HG03460 (cell line): ENCODE measurements at regions not wholly inside any gene's neighbourhood (a gene's known extent, or its start where the extent isn't known, plus 50 kb on each side); places are given as distances from the start of the nearest gene placed in this dataset.

Experiments used
- ATAC-seq: cut with Tn5 transposase; IDR thresholded peaks from one replicate; pipeline ENCODE4 v1.9.1; 2021; ENCODE audit not compliant: unreplicated experiment

DNA sequence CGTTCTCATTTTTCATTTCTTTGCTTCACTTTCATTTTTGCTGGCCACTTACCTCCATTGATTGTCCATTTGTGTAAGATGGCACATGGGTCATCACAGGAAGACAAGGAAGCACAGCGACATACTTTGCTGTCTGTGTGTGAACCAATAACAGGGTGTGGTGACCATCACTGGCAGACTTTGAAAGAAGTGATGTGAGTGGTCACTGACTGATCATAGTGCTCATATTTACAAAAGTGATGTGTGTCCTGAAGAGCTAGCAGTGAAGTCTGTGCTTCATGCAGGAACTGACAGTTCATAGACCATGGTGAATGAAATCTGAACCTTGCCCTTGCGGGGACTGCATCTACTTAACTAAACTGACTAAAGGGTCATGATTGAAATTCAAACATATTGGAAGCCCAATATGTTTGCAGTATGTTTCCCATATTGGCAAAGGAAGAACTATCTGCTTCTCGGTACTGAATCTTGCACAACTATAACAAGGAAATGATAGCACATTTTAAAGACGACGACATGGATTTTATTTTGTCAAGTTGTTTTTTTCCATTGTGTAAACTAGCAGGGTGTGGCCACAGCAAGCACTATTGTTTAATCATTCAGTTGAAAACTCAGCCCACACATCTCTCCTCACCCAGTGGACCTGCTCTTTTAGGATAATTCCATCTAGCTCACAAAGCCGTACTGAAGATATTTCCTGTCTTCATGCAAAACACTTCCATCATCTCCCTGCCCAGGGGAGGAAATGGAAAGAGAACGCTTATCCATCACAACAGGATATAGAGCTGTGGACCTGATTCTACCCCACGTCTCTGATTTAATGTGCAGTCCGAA is 232.0 kb upstream of the ANKRD55 start:
- ATAC-seq, result no peak

DNA sequence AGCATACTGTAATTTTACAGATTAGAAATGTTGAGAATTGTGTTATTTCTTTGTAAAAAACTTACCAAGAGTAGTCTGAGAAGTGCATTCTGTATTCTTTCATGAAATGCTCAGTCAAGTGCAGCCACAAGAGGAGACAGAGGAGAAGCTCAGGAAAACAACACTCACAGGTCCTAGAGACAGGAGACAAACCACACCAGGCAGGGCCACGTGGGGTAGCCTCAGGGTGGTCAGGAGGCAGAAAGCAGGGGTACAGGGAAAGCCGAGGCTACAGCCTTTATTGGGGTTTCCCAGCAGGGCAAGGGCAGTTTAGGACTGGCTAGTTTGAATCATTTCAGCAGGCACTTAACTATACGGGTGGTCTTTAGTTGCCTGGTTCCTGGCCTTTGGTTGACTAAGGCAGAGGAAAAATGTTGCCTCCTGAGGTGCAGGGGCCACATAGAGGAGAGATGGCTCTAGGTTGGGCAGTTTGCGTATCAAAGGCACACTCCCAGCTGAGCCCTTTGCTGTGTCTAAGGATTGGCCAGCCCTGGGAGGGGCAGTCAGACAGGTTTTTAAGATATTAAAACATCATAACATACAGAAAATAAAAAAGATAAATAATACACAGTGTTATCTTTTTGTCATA is 230.9 kb upstream of the ANKRD55 start:
- ATAC-seq, result no peak

DNA sequence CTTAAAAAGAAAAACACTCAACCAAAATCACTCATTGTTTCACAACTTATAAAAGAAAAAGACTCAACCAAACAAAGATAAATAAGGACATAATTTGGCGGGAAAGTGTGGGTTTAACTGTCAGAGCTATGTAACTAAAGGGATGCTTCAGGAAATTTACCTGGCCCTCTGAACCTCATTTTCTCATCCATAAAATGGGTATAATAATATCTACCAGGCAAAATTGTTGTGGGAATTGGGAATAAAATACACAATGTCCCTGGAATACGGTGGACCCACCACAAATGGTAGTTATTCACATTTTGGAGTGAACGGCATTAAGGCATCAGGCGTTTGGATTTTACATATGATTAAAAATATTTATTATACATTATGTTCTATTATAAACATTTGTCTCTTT is 228.5 kb upstream of the ANKRD55 start:
- no peak for ATAC-seq

DNA sequence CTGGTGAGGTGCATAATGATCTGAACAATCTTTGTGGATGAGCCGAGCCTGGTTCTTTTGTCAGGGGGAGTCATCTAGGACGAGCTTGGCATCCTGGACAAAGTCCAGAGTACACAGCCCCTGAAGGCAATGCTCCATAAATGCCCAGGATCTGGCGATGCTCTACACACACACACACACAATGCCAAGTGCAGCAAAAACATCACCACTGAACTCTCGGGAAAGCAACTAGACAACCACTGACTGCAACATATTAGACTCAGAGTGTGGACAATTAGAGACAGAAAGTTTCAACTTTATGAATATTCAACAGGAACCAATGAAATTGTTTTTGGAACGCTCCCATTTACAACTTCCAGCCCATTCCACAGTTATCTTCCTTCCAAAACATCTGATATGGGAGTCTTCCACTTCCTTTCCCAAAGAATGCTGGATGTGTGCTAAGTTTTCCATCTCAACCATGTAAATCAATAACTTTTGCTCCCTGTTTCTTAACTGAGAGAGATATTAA is 227.6 kb upstream of the ANKRD55 start:
- ATAC-seq, result no peak

DNA sequence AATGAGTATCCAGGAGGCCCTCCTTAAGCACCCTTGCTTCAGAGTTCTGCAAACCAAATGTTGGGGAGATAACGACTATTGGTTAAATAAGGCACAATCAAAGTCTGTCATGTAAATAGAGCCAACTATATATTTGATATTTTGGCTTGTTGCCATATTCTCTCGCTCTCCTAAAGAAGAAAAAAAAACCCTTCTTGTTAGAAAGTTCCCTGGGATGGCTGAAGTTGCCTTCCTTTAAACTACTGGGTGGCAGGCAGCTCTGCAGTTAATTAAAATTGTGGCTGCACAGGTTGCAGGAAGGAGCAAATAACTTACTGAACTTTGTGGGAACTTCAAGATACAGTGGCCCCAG is 227.0 kb upstream of the ANKRD55 start:
- no peak for ATAC-seq

DNA sequence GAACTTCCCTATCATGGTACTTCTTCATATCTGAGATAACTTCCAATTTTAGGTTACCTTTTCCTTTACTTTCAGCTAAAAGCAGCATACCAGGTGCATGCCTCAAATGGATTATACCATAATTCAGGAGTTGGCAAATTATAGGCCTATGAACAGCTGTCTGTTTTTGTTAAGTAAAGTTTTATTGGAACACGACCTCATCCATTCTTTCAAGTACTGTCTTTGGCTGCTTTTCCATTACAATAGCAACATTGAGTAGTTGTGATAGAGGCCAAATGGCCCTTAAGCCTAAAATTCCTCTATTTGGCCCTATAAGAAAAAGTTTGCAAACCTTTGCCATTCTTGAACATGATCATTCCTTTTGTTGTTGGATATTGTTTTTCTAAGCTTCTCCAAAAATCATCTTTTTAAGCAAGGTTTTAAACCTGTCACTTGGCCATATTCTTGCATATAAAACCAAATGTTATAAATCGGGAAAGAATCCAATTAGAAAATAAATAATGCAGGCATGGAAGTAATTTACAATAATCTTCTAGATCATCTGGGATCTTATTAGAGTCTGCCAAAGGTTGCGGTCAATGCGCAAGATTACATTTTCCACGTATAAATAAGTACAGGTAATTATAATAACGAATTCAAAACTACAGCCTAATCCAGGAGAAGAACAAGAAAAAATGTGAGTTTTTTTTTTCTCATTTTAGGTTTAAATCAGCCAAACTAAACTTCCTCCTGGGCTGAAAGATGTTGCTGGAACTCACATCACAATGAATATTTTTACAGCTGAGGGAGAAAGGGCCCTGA is 226.5 kb upstream of the ANKRD55 start:
- ATAC-seq, result no peak

DNA sequence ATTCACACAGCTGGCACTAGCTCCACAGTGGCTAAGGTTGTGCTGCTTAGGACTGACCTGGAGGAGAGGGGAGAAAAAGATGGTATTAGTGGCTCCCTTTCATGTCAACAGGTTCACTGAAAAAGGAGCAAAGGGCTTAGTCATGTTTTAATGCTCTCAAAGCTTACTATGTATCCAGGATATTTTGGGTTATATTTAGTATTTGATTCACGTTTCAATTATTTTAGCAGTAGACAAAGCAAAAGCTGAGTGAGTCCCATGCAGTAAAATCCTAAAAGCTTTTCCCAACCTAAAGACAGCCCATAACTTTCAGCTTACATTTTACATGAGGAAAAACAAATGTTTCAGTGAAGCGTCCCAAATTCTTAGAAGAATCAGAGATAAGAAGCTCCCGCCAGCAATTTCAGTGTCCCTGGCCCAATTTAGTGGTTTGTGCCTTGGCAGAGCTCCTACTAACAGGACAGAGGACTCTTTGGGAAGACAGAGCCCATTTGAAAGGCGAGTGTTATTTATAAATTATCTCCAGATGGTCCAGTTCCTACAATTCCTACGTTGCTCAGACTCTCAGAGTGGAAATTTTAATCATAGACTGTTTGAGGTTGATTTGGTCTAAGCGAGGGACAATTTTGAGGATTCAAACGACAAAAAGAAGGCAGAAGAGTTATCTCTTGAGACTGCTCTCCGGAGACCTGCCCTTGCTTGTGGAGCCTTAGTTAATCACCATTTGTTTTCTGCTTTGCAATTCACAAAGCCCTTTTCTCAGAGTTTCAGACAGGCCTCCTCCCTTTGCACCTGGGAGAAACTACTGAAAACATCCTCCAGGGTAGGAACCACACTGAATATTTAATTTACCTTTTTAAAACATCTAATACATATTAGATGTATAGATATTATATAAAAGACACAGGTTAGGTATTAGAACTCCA is 225.0 kb upstream of the ANKRD55 start:
- no peak for ATAC-seq

DNA sequence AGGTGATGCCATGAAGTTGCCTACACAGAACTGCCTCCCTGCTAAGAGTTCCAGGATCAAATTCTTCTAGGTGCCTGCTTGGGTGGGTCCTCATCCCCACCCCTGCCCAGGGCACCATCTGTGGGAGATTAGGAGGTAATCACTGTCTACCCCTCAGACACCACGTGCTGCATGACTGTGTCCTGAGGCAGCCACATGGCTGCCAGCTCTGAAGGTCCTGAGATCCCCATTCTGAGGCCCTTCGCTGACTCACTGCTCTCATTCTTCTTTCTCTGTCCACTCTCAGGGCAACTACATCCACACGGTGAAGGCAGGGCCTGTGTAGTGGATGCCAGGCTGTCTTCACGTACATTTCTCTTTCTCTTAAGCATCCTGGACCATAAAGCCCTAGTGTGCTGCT is 222.9 kb upstream of the ANKRD55 start:
- ATAC-seq, result no peak

DNA sequence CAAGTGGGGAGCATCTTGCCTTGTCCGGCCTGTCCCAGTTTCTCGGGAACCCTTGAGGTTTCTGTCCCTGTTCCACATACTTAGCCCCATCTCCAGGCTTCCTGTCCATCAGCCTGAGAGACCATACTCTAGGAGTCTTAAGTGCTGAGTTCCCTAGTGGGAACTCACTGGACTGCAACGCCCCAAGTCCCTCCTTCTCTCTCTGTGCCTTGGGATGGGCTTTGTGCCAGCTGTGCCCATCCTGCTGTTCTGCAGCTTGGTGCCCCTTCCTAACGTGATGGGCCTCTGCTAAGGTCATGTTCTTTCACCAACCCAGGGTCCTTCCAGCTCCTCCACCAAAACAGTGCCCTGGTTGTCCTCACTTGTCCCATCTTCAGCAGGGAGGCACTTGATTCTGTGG is 222.3 kb upstream of the ANKRD55 start:
- no peak for ATAC-seq

DNA sequence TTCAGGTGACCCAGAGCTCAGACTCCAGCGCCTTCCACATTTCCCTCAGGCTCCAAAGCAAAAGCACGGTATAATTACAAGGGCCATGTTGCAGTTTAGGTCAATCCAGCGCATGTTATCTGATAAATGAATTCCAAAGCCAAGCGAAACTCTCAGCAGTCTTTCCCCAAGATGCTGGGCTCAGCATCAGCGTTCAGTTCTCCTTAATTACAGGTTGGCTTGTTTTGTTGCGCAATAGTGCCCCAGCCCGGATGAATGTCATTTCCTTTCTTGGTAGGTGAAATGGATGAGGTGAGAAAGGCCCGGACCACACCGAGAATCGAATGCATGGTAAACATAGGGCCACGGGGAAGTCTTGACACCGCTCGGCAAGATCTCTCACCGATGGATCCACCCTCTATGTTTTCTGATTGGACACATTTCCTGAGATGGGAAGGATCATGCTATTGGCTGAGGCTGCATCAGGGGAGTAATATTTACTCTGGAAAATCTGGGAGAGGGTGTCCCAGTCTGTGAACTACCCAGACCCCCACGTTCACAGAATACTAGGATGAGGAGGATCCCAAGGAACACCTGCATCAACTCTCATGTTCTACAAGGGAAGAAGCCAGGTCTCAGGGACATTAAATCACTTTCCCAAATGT is 221.2 kb upstream of the ANKRD55 start:
- no peak for ATAC-seq

DNA sequence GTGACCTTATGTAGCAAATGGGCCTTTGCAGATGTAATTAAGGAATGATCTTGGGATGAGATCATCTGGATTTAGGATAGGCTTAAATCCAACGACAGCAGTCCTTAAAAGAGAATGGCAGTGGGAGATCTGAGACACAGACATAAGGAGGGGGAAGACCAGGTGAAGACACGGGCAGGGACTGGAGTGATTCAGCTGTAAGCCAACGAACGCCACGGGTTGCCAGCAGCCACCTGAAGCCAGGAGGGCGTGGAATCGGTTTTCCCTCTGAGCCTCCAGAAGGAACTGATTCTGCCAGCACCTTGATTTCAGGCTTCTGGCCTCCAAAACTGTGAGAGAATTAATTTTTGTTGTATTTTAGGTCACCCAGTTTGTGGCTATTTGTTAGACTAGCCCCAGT is 218.6 kb upstream of the ANKRD55 start:
- no peak for ATAC-seq

DNA sequence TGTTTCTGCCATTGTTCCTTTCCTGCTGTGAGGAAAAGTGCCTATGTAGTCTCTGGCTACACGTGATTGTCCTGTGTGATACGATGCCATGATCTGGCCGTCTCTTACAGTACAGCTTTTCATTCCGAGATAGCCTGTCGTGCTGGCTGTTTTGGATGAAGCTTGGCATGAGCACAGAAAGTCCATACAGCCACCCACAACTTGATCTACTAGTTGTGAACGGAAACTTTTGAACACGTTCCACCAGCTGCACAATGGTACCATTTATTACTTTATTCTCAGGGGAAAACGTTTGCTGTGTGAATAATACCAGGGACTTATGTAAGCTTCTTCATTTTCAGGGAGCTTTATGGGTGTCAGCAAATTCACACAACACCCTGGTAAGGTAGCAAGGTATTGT is 217.6 kb upstream of the ANKRD55 start:
- ATAC-seq, result no peak

DNA sequence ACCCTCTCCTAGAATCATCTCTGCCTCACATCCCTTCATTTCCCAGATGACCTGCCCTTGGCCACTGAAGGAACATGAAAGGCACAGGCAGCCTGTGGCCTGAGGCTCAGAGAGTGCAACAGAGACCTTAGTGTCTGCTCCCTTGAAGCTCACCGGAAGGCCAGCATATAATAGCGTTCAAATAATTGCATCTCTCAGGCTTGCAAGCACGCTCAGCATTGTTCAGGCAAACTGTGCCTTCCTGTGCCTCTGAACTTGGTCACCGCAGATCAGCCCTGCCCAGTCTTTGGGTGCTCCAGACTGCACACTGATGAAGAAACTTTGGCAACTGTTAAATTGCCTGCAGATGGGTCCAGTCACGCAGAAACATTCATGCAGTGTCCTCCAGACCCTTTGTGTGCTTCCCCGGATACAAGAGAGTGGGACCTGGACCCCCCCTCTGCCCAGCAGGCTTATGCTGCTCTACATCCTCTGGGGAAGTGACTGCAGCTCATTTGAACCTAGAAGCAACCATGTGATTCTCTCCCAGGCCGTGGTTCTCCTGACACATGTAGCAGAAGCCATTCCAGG is 216.0 kb upstream of the ANKRD55 start:
- ATAC-seq, result no peak

DNA sequence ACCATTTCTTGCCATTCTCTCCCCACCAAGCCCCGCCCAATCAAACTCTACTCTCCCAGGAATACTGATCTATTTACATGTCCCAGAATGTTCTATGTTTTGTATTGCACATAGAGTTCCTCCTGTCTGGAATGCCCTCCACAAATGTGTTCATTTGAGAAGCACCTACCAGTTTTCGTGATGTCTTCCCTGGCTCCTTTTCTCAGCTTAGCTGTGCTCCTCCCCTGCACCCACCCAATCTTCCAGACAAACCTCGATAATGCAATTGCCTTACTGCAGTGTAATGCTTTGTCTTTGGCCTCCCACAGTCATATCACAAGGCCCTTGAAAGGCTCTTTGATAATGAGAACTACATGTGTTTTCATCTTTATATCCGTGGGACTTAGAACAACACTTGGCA is 214.5 kb upstream of the ANKRD55 start:
- no peak for ATAC-seq

DNA sequence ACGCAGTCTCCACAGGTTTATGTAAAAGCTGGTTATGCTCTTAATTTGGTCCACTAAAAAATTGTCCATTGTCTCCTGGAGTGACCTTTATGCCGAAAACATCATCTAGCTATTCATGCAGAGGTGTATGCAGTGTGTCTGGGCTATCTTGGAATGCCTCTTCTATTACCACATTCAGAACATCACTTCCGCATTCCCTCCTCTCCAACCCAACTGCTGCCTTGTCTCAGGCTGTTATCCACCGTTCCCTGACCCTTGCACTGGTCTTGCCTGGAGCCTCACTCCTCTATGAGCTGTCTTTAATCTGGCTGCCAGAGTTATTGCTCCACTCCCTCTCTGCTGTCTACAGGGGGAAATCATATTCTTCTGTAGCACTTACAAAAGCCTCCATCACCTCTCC is 214.1 kb upstream of the ANKRD55 start:
- ATAC-seq, result no peak

DNA sequence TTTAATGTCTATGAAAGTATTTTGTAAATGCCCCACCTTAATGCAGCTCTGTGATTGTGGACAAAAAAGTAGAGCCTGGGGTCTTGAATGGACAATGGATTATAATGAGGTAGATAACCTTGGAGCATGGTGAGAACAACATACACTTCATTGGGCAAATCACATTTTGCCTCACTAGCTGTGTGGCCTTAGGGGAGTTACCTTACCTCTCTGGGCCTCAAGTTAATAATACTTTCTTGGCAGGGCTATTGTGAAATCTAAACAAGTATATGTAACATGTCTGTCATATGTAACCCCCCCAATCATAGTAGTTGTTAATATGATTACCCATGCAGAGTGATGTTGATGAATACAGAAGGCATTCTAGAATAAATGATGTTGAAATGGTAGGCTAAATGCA is 213.6 kb upstream of the ANKRD55 start:
- ATAC-seq, result no peak

DNA sequence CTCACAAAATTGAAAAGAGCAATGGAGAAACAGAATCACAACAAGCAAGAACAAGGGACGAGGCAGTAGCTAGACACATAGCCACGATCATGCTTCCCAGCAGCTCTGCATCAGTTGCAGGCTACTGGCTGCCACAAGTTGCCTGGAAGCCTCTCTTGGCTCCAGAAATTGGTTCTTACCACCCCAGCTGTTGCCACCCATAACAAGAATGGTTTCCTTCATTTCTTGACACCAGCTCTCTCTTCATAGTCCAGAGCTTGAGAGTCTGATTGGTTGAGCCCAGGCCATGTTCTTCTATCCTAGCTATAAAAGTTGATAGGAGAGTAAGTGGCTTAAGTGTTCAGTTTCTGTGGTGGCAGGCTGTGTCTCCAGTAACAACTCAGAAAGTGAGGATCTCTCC is 210.7 kb upstream of the ANKRD55 start:
- no peak for ATAC-seq

DNA sequence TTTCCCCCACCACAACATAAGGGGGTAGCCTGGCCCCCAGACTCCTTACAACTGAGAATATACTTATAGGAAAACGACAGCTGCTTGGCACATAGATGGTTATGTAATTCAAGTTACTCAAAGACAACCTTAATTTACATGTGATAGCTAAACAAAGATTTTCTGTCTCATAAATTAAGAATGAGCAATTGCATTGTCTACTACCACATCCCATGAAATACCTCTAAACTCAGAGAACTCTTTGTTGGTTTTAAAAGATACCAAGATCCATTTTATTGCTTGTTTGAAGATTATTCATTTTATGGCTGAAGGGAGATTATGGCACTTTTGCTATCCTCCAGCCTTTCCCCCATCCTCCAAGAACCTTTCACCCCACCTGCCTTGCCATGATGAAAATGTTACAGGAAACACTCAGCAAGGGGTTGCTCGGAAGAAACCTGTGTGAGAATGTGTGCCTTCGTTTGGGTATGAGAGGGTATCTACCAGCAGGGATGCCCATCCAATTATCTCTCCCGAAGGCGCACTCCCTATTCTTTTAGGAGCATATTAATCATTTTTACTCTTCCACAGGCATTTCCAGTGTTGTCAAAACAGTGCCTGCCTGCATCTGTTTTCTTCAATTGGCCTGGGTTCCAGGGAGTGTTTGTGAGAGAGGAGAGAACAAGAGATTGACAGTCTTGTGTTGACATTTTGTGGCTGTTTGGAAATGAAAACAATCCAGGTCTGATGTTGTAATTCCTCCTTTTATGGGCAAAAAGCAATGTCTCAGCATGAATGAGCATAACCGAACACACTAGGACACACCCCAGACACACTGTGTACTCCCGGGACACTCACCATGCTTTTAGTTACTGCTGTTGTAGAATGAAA is 208.0 kb upstream of the ANKRD55 start:
- ATAC-seq, result no peak

DNA sequence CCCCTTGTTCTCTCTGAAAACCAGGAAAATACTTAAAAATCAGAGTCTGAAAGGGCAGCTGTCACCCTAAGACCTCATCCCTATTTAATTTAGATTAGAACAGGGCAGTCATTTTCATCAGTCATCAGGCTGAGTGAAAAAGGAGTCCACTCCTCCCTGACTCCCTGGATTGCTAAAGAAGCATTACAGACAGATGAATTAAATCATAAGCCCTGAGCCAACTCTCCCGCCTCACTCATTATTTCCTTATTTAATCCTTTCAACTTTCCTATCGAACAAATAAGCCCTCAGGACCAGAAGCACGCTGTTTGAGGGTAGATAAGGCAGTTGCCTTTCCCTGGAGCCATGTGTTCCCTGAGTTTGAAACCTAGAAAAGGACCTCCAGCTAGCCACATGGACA is 201.9 kb upstream of the ANKRD55 start:
- no peak for ATAC-seq
